ENCODE measurements at regions not wholly inside any gene's neighbourhood (a gene's known extent, or its start where the extent isn't known, plus 50 kb on each side); places are given as distances from the start of the nearest gene placed in this dataset.
"Not testable (repeated sequence)": the region's sequence is repeated elsewhere in the genome, so short reads cannot be mapped to it uniquely, and the experiment has no call there.

- no peak for DNase-seq
These were observed 564.0 kb upstream of the KLF4 start for GRCh38 chr9:108053555-108054061.

- DNase-seq, result no peak
These were observed 563.0 kb upstream of the KLF4 start for GRCh38 chr9:108052431-108053080.

- no peak for DNase-seq
These were observed 561.3 kb upstream of the KLF4 start for GRCh38 chr9:108050894-108051293.

DNA sequence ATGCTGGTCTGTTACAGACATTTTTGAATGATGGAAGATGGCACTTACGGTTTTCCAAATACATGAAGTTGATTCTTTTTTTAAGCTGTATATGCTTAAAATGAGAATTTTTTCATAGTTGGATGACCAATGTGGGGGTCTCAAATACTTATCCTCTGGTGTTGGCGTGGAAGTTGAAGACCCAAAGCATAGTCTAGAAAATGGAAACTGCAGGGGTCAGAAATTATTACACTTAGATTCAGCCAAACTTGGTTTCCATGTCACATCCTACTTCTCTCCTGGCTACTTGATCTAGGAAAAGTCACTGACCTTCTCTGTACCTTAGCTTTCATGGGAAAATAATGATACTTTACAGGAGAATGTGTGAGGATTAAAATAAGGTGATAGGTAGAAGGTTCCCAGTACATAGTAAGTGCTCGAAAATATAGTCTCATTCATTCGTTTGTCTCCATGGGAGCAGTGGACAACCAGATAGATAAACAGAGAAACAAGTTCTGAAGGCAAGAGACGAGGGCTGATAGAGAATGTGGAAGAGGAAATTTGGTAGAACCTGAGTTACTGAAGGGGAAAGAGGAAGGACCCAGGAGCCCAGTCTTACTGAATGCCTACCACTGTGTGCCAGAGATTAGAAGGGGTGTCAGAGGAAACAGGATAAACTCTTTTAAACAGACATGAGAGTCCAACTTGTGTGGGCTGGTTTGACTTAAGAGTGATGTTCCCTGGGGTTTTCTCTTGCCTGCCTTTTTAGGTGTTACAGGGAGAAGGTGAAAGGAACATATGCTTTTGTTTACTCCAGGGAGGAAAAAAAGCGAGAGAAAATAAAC, 560.3 kb upstream of the KLF4 start:
- DNase-seq, result peak in 3 of 4 experiments; percentile 10 to 35 (median 30)

GRCh38 chr9:108049026-108049607, 559.5 kb upstream of the KLF4 start:
- DNase-seq, result no peak

- DNase-seq, result no peak
These were observed 558.9 kb upstream of the KLF4 start for GRCh38 chr9:108048406-108049025.

- not testable (repeated sequence) for DNase-seq
These were observed 558.2 kb upstream of the KLF4 start for GRCh38 chr9:108047777-108048176.

- no peak for DNase-seq
These were observed 557.7 kb upstream of the KLF4 start for GRCh38 chr9:108047264-108047663.

- no peak for DNase-seq
These were observed 556.3 kb upstream of the KLF4 start for GRCh38 chr9:108045851-108046250.

DNA sequence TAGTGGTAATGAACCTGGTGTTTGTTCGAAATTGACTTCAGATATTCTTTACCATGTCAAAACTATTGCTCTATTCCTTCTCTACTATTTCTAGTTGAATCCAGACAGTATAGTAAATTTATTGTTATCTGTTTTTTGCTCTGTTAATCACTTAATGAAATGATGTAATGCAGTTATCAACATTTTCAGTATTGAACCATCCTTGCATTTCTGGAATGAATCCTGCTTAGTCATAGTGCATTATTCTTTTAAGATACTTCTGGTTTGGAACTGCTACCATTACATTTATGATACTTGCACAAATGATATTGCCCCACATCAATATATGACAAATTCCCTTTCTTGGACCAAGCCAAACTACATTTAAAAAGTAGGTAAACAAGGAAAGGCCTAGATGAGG, 554.0 kb upstream of the KLF4 start:
- DNase-seq, result peak in 1 of 4 experiments; percentile 17

- peak; percentile 43 to 74 (median 56) for DNase-seq
These were observed 552.0 kb upstream of the KLF4 start for GRCh38 chr9:108041551-108041950.

GRCh38 chr9:108040783-108041182, 551.2 kb upstream of the KLF4 start:
- no peak for DNase-seq

- DNase-seq, result no peak
These were observed 549.9 kb upstream of the KLF4 start for GRCh38 chr9:108039493-108039892.

DNA sequence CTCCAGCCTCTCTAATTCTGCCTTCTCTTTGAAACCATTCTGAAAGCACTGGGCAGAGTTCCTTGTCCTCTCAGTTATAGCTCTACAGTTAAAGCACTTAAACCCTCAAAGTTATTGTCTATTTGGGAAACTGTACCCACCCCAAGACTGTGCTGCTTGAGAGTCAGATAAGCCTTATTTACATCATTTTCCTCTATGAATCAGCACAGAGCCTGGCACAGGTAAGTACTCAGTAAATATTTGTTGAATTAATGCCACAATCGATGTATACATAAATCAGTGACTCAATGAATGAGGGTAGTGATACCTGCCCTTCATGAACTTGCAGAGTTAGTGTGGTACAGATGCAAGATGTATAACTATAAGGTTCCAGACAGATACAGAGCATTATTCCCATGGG, 549.4 kb upstream of the KLF4 start:
- no peak for DNase-seq

DNA sequence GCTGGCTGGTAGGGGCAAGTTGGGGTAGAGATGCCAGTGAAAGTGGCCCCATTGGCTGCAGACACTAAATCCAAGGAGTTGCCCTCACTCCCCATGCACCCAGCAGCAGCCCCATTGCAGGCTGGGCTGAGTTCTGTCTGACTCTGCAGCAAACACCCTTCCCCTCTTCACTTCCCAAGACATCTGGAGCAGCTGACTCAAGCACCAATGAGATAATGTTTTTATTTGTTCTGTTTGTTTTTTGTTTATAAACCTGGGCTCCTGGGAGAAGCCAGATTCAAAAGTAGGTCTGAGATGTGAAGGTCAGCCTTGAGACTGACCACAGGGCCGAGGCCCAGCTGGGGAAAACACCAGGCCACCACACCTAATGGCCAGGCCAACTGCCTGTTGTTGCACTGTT, 545.9 kb upstream of the KLF4 start:
- DNase-seq, result no peak

DNA sequence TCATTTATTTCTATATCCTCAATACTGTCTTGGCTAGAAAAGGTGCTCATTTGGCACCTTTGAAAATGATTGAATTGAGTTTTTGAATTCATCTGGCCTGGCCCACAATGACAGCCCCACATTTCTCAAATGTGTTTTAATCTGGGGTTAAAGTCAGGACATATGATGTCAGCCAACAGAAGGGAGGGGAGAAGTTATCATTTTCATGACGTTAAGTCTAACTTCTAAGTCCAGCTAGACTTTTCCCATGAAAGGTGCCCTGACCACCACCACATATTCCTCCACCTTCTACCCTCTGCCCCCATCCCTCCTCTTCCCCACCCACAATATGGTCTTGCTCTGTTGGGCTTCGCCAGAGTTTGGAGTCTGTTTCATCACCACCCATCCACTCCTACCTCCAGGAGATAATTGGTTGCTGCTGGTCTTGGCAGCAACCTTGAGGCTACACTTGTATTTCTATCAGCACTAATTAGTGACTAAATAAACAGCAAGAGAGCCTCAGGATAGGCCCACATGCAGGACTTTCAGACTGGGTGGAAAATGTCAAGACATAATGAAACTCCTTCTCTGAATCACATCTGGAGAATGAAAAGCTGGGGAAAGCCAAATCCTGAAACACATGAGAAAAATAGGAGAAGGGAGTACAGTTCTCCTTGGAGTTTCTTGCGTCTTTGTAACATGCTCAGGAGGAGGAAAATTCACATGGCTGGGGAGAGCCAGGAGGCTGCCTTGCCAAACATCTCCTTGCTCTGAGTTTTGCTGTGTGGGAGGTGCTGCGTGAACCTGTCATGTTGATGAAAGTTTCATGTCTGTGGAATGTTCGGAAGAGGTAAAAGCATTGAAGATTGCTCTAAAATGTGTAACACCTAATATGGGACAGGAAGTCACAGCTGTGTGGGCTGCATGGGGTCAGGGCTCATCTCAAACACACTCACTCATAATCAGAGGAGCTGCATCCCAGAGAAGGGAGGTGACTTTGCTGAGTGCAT, 544.7 kb upstream of the KLF4 start:
- DNase-seq, result no peak

DNA sequence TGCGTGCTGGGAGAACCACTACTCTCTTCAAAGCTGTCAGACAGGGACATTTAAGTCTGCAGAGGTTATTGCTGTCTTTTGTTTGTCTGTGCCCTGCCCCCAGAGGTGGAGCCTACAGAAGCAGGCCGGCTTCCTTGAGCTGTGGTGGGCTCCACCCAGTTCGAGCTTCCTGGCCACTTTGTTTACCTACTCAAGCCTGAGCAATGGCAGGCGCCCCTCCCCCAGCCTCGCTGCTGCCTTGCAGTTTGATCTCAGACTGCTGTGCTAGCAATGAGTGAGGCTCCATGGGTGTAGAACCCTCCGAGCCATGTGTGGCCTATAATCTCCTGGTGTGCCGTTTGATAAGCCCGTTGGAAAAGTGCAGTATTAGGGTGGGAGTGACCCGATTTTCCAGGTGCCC, 542.5 kb upstream of the KLF4 start:
- not testable (repeated sequence) for DNase-seq

DNA sequence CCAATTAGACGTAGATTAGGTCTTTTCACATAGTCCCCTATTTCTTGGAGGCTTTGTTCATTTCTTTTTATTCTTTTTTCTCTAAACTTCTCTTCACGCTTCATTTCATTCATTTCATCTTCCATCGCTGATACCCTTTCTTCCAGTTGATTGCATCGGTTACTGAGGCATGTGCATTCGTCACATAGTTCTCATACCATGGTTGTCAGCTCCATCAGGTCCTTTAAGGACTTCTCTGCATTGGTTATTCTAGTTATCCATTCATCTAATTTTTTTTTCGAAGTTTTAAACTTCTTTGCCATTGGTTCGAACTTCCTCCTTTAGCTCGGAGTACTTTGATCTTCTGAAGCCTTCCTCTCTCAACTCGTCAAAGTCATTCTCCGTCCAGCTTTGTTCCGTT, 541.7 kb upstream of the KLF4 start:
- DNase-seq, result not testable (repeated sequence)

DNA sequence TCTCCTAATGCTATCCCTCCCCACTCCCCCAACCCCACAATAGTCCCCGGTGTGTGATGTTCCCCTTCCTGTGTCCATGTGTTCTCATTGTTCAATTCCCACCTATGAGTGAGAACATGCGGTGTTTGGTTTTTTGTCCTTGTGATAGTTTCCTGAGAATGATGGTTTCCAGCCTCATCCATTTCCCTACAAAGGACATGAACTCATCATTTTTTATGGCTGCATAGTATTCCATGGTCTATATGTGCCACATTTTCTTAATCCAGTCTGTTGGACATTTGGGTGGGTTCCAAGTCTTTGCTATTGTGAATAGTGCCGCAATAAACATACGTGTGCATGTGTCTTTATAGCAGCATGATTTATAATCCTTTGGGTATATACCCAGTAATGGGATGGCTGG, 537.1 kb upstream of the KLF4 start:
- DNase-seq, result not testable (repeated sequence)

DNA sequence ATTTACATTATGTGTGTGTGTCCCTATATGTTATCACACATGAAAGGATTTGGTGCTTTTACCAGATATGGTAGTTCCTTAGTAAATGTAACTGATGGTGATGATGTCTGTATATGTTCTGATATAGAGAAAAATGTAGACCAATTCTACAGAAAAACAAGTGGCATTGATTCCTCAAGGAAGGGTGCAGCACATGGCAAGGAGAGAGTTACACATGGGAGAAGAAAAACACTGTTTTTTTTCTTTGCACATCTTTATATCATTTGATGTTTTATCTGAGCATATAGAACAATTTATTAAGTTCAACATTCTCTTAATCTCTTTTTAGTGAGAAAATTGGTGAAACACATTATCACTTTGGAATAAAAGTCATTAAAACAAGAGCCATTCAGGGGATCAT, 535.0 kb upstream of the KLF4 start:
- DNase-seq, result no peak

DNA sequence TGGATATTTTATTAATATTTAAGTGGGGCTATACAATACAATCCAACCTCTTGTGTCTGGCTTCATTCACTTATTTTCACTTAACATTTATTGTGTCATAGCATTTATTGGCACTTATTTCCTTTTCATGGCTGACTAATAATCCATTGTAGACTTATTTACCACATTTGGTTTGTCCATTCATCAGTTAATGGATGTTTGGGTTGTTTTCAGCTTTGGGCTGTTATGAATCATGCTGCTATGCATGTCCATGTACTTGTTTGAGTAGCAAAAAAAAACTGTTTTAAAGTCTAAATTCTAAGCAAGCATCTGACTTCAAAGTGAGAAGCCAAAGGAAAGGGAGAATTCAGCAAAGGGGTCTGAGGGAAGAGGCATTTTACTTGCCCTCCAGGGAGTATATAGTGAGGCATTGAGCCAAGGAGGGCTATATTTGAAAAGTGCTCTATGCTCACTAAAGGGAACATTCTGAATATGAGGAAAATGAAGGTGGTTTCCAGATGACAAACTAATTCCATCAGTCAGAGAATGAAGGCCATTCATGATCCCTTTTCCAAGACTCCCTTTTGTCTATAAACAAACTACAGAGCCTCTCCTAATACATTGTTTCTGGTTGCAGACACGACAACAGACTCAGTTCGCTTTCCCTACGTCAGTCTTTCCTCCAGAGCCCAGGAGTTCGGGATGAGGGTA, 532.8 kb upstream of the KLF4 start:
- no peak for DNase-seq
